ENCODE measurements at regions not wholly inside any gene's neighbourhood (a gene's known extent, or its start where the extent isn't known, plus 50 kb on each side); places are given as distances from the start of the nearest gene placed in this dataset.

DNA sequence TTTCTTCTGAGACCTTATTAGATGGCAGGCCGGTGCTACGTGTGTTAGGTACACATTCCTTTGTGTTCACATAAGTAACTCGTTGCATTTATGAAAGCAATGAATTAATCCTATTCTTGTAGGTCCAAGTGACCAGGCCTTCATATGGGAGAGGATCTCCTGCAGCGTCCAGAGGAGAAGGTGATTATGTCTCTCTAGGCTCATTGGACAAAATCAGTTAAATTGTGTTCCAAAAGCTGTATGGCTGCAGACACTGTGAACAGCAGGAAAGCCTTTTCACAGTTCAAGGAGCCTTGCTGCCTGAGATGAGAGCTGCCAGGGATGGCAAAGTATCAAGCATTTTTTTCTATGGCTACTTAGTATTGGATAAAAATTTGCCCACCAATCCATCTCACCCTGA, 433.1 kb upstream of the FZD8 start:
- DNase-seq (ENCODE audit: low read depth in 2 of 3, low spot score in 2 of 3), result no peak

DNA sequence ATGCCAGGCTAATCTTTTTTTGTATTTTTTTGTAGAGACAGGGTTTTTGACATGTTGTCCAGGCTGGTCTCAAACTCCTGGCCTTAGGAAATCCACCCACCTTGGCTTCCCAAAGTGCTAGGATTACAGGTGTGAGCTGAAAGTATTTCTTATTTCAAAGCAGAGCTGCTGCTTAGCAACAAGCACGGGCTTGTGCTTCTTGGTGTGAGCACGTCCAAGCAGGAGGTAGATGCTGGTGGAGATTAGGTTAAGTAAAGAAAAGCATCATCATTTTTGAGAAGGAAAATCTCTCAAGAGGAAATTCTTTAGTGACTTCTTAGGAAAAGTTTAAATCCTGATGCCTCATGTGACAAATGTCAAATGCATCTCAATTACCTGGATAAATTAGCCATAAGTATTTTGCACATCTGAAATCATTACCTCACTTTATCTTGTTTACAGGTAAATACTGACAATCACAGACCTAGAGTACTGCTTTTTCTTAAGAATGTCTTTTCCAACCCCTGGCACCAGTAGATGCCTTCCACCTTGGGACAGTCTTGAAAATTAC, 431.8 kb upstream of the FZD8 start:
- DNase-seq (ENCODE audit: low read depth in 2 of 3, low spot score in 2 of 3), result no peak

DNA sequence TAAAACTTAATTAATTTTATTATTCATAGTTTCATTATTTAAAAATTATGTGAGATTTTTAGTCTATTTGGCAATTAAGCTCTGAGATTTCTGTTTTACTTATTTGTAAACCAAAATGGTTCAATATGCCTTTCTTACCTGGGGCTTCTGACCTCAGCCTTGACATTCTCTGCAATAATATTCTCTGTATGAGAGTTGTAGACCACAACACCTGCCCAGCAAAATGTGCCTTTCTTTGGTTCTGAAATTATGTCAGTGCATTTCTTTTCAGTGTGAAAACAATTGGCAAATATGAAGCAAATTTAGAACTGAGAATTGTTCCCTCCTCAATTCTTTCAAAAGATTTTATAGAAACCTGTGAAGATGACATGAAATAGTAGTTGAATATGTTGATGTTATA, 426.4 kb upstream of the FZD8 start:
- DNase-seq (ENCODE audit: low read depth in 2 of 3, low spot score in 2 of 3), result no peak

DNA sequence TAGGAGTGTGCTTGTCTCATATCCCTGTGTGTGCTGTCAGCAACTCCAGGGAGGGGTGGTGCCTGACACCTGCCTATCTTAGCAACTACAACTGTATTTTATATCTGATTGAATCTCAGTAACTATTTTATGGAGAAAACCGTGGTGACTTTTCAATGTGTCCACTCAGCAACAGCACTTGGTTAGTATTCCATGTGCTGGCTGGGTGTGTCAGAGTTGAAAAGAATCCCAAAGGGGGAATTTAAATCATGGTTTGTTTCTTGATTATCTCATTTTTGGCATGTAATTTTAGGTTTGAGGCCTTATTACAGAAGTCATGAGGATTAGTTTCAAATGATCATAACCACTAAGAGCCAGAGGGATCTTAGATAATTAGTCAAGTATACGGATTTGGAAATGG, 425.7 kb upstream of the FZD8 start:
- no peak for DNase-seq (ENCODE audit: low read depth in 2 of 3, low spot score in 2 of 3)

DNA sequence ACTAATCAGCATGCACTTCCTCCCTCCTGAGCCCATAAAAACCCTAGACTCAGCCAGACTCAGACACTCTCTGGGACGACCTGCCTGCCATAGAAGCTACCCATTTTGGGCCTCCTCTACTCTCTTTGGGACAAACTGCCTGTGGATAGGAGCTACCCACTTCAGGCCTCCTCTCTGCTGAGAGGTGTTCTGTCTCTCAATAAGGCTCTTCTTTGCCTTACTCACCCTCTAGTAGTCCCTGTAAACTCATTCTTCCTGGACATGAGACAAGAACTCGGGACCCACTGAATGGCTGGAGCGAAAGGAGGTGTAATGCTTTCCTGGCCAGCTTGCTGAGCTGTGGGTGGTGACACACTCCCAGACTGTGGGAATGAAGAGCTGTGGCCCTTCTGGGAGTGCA, 424.8 kb upstream of the FZD8 start:
- no peak for DNase-seq (ENCODE audit: low read depth in 2 of 3, low spot score in 2 of 3)

DNA sequence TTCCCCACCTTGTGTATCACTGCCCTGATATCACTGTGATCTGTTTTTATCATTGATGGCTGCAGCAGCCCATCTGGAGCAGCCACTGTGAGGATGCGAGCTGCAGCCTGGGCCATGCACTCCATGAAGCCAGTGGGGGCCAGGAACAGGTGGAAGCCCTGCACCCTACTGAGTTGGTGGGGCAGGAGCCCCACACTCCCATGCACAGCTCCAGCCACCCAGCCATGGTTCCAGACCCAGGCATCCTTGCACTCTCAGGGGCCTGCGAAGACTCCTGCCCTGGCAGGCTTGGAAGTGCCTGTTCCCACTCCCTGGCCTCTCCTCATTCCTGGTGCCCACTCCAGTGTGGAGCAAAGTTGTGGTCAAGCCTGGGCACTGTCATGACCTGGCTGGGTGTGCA, 424.0 kb upstream of the FZD8 start:
- no peak for DNase-seq (ENCODE audit: low read depth in 2 of 3, low spot score in 2 of 3)

DNA sequence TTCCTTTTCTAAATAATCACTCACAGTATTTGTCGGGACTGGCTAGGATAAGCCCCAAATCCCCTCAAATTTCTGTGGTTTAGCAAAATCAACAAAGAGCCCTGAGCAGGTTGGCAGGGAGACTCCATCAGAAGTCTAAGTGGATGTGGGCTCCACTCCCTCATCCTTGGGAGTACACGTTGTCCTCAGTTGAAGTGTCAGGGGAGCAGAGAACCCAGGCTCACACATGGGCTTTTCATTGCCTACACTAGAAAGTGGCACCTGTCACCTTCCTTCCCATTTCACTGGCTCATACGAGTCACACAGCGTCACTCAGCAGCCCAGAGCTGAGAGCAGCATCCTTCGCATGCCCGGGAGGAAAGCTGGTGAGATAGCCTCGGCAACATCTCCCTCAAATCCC, 421.3 kb upstream of the FZD8 start:
- DNase-seq (ENCODE audit: low read depth in 2 of 3, low spot score in 2 of 3), result no peak

DNA sequence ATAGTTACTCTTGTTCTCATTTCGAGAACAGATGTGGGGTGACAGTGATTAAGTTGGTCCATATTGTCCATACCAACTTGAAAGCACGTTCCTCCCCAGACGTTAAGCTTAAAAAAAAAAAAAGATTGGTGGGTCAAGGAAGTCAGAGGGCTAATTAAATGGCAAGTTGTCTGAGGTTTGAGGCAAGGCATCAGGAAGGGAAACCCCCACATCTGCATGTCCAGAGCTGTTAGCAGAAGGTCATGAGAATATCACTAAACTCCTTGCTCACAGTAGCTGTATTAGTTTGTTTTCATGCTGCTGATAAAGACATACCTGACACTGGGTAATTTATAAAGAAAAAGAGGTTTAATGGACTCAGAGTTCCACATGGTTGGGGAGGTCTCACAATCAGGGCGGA, 415.6 kb upstream of the FZD8 start:
- no peak for DNase-seq (ENCODE audit: low read depth in 2 of 3, low spot score in 2 of 3)

DNA sequence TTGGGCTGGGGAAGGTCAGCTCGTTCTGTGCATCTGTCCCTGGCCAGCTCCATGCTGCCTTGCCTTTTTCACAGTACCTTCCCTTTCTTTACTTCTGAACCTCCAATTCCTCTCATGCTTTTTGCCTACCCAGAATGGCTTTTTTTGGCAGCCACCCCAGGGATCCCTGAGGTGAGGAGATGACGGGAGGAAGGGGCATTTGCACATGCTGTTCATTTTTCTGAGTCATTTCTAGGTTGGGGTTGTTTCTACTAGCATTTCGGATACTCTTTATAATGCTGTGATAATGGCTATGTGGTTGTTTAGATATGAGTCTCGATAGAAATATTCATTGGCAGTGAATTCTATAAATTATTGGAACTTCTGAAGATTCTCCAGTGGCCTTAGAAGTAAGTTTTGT, 415.1 kb upstream of the FZD8 start:
- DNase-seq (ENCODE audit: low read depth in 2 of 3, low spot score in 2 of 3), result no peak

DNA sequence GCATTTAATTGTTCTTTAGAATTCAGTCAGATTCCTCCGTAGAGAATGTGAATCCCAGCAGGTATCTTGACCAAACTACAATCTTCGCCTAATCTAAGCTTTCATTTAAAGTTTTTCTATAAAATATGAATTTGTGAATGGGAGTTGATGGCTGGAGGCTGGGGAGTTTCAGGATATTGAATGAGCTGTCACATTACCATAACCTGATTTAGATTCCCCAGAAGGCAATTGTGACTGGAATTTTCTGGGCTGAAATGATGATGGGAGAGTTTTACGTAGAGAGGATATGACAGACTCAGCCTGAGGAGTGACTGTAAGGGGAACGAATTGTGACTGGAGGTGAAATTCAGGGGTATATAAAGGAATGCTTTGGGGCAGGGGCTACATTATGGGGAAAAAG, 411.7 kb upstream of the FZD8 start:
- DNase-seq (ENCODE audit: low read depth in 2 of 3, low spot score in 2 of 3), result no peak

DNA sequence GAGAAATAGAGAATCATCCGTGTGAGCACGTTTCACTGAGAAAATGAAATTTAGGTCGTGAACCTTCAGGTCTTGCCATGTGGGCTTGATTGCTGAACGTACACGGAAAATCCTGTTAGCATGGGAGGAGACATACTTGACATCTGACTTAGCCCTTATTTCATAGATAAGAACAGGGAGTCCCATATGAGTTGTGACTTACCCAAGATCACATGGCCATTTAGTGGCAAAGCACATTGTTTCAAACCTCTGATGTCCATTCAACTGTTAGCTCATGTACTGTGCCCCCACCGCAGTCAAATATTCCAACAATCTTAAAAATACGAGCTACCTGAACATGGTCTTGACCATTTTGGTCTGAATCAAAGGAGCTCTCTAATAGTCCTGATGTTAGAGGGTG, 411.2 kb upstream of the FZD8 start:
- DNase-seq (ENCODE audit: low read depth in 2 of 3, low spot score in 2 of 3), result no peak

DNA sequence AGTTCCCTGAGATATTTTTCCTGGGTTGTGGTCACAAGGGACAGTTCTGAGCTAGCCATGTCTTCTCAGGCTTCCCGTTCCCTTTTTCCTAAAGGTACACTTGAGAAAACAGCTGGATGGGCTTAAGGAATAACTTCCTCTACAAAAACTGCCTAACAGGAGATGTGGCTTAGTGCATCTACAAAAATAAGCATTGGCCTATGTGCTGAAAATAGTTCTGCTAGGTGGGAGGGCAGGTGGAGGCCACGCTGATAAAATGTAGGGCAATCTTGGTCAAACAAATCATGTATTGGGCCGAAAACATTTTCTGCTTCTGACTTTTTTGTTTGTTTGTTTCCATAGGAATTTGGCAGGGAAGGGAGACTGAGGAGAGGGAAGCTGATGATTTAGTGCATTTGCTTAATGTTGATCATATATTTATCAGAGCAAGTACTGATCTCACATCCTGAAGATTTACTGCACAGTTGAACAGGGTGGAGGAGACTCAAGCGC, 409.4 kb upstream of the FZD8 start:
- no peak for DNase-seq (ENCODE audit: low read depth in 2 of 3, low spot score in 2 of 3)

DNA sequence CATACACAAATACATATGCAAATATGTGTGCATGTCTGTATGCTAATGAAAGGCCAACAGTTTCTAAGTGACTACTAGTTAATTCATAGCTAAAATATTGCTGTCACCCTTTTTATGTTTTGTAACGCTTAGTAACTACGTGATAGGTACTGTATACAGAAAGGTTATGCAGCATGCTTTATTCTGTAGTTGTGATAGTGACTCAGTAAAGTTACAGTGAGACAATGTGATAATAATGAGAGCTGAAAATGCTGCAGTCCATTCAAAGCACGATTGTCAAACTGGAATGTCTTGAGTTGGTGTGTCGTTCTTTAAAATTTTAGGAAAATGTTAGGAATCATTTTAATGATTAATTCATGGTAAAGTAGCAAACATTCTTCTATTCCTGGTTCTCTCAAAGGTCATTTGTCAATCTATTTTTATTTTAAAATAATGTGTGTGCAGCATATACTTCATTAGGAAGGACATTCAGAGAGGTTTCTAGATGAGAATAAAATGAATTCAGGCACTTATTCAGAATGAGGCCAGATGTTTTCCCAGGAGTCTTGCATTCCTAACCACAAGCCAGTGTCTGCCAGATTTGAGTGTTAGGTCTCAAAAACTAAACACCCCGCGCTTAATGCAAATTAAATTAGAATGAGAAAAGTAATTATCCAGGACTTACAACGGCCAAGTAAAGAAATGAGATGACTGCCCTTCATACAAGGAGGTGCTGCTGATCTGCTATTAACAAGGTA, 408.8 kb upstream of the FZD8 start:
- no peak for DNase-seq (ENCODE audit: low read depth in 2 of 3, low spot score in 2 of 3)

DNA sequence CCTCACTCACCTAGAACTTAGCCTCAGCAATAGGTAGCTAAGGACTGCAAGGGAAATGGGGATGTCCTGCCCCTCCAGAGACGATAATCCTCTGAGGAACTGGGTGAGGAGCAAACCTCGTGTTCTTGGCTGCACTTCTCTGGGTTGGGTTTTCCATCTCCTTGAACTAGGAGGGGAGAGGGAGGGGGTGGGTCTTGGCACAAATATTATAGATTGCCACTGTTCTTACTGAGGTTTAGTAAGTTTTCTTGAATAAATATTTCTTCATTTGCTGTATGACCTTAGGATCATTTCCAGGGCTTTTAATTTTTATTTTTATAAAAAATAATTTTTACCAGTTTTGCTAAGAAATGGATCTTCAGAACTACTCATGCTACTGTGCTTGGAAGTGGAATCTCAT, 406.7 kb upstream of the FZD8 start:
- no peak for DNase-seq (ENCODE audit: low read depth in 2 of 3, low spot score in 2 of 3)

DNA sequence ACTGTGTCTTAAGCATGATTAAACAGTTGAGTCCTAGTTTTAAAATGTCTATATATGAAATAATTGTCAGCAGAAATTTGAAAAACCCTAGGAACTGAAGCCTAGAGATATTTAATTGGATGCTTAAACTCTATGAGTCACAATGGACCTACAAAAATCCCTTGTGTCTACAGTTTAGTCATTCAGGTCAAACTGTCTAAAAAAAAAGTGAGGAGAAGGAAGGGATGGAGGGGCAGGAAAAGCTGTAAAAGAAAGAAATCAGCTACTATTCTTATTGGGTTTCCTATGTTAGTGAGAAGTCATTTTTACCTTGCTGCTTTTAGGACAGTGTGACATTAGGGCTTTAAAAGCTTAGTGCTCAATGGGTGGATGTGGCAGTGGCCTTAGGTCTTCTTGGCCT, 406.1 kb upstream of the FZD8 start:
- DNase-seq (ENCODE audit: low read depth in 2 of 3, low spot score in 2 of 3), result no peak

DNA sequence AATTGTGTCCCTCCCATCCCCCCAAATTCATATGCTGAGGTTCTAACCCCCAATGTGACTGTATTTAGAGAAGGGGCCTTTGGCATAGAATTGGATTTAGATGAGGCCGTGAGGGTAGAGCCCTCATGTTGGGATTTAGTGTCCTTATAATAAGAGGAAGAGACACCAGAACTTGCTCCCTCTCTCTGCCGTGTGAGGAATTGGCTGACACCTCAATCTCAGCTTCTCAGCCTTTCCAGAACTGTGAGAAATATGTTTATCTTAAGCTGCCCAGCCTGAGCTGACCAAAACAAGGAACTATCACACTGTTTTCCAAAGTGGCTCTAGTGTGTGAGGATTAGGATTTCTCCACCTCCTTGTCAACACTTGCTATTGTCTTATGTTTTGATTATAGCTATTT, 400.0 kb upstream of the FZD8 start:
- DNase-seq (ENCODE audit: low read depth in 2 of 3, low spot score in 2 of 3), result no peak

DNA sequence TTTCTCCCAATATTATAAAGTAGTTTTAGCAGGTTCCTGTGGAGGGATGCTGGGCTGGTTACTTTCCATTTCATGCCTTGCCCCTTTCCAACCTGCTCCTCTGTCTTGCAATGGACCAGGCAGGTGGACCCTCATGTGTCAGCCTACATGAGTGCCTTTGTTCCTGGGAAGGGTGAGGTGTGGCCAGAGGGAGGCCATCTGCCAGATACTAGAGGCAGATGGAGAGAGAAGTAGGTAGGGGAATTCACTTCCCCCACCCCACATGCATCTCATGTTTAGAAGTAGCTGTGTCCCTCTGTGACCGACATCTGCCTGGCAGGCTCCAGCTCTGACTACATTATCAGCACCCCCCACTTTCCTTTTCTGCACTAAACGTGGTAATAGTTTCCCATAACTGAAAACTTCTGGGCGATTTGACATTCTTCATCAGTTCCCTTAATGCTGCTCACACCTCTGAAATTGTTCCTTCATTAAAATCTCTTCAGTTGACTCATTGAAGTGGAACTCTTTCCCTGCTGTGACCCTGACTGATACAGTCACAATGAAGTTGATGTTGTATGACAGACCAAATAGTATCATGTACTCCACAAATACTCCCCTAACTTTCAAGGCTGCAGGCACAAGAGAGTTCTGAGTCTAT, 396.3 kb upstream of the FZD8 start:
- DNase-seq (ENCODE audit: low read depth in 2 of 3, low spot score in 2 of 3), result no peak

DNA sequence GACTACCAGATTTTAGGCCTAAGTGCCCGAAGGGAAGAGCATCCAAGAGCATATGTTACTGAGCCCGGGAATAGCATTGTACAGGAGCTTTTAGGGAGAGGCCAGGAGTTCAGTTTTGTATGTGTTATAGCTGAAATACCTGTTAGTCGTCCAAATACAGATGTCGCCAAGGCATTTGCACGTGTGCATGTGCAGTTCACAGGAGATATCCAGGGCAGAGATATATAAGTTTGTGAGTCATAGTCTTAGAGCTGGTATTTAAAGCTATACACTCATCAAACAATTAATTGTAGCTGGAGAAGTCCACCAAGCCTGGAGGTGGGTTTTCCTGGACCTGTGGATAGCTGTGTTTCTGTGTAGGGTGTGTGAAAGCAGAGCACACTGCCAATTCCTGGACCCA, 394.0 kb upstream of the FZD8 start:
- no peak for DNase-seq (ENCODE audit: low read depth in 2 of 3, low spot score in 2 of 3)

DNA sequence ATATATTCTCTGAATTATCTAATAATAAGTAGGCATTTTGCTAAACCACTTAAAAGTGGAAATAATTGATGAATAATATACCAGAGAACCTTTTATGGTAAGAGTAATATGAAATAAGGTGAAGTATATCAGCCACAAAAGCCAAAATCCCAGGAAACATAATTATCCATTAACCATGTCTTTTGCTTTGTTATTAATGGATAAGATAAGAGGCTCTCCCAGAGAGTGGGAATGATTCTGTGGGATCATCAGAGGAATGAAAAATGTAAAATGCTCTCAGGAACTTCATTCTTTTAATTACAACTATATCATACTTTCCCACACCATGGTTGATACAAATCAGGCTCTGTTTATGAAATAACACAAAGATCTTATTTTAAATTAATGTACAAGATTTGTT, 391.7 kb upstream of the FZD8 start:
- DNase-seq (ENCODE audit: low read depth in 2 of 3, low spot score in 2 of 3), result no peak

DNA sequence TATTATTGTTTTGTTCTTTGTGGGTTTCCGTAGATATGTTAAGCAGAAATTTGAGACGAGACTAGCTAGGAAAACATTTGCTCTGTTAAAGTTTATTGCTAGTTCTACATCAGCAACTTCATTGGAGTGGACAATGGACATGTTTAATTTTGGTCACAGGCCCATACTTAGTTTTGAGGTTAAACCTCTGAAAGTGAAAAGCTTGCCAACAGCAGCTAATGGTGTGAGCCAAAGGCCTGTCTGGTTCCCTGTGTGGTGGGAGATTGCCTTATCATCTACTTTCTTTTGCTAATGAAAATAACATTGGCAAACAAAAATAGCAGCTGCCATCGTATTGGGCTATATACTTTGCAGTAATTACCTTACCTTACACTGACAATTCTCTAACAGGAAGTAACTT, 388.4 kb upstream of the FZD8 start:
- DNase-seq (ENCODE audit: low read depth in 2 of 3, low spot score in 2 of 3), result no peak

DNA sequence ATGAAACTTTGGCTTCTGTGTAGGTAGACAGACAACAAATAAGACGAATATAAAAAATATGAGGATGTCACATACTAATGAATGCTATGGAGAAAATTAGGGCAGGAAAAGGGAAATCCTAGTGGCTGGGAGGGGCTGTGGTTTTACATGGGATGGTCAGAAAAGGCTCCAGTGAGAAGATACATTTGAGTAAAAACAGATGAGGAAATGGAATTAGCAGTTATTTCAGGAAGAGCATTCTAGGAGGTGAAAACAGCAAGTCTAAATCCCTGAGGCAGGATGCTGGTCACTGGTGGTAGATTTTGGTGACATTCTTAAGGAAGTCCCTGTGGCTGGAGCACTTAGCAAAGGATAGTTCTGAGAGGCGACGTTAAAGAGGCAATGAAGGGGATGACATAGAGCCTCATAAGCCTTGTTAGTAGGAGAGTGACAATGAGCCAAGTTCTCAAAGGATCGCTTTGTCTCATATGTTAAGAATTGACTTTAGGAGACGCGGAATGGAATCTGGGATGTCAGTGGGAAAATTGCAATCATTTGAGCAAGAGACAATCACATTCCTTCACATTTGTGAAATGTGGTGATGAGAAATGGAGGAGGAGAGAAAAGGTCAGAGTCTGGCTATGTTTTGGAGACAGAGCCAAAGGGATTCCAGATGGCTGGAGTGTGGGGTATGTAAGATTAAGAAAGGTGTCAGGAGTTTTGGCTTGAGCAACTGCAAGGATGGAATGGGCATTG, 384.7 kb upstream of the FZD8 start:
- no peak for DNase-seq (ENCODE audit: low read depth in 2 of 3, low spot score in 2 of 3)

DNA sequence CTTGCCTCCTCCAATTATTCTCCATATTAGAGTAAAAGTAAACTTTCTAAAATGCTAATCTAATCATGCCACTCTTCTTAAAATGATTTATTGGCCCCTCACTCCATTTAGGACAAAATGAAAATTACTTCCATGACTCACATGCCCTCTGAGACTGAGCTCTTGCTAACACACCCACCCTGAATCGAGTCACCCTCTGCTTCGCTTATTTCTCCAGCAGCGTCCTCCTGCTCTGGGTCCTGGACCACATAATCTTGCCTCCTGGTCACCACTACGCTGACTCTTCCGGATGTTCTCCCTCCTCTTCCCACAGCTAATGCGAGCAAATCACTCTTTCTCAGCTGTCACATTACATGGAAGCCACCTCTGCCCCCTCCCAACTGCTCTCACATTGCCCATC, 384.0 kb upstream of the FZD8 start:
- no peak for DNase-seq (ENCODE audit: low read depth in 2 of 3, low spot score in 2 of 3)

Measured in activated CD8-positive, alpha-beta memory T cell treated with anti-CD3 and anti-CD28 coated beads for 48 hours (primary cell).